ENCODE measurements at regions not wholly inside any gene's neighbourhood (a gene's known extent, or its start where the extent isn't known, plus 50 kb on each side); places are given as distances from the start of the nearest gene placed in this dataset.

- TF ChIP-seq CTCF (IDR thresholded peaks at IDR 0.05; ENCODE audit: poor library complexity) (no peak), EZH2 (IDR thresholded peaks at IDR 0.05; ENCODE audit: borderline replicate concordance) (no peak), EZH2phosphoT487 (IDR thresholded peaks at IDR 0.05; ENCODE audit: low read depth, severe bottlenecking, unreplicated experiment) (no peak)
These were observed 179.1 kb upstream of the RGMA start for GRCh38 chr15:93268066-93268465.

Data from hepatocyte (in vitro differentiated cells).